ENCODE measurements at regions not wholly inside any gene's neighbourhood (a gene's known extent, or its start where the extent isn't known, plus 50 kb on each side); places are given as distances from the start of the nearest gene placed in this dataset.

DNA sequence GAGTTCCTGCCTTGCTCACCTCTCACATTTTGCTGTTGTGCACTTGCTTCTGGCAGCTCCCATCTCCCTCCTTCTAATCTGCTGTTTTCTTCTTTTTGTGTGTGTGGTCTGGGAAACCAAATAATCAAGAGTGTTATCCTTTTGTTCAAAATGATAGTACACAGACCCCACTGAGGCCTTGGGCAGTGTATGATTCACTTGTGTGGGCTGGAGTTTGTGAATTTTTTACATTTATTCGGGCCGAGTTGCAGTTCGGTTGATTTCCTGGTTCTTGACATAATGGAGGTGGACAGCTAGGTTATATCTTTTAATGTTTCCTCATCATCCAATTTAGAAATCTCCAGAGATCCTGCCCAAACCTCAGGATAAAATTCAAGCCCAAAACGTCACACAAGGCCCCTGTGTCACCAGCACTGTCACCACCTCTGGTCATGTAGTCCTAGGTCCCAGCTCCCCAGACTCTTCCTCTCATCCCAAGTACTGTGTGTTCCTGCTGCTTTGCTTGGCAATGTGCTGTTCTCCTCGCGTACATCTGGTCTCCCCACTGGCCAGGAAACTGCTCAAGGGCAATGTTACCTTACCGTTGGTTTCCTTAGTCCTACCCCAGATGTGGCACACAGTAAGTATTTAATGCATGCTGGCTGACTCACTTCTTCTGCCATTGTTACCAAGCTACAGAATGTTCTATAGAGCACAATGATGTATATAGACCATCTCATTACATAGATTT is 55.7 kb upstream of the PHACTR2 start:
- peak; percentile 29 for DNase-seq (ENCODE audit: low read depth)
- no peak overlapping the region for H3K4me3 ChIP-seq (ENCODE audit: low read depth, low read length)

DNA sequence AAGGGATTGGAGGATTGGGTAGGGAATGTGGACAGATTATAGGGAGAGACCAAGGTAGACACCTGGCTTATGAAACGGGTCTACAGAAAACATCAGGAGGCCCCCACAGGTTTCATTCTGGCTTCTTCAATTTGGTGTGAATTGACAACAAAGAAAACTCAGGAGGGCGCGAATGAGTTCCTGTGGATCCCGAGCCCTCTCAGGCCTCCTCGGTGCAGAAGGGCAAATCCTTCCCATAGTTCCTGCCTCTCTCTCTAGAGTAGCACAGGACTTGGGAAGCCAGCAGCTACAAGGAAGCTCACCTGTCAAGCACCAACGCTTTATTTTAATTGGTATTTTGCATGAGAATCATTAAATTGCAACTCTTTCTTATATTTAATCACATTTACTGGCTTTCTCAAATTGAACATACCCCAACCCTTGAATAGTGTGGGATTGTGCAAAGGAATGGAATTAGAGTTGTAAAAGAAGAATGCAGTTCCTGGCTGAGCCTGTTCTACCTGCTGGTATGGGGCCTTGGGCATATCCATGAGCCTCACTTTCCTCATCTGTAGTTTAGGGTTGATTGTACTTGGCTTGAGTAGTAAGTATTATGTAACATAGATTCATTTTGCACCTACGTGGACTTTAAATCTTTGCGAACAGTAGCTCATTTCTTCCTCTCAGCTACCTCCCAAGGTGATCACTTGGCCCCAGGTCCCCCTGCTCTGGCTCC is 56.4 kb upstream of the PHACTR2 start:
- no peak for DNase-seq (ENCODE audit: low read depth)
- no peak overlapping the region for H3K4me3 ChIP-seq (ENCODE audit: low read depth, low read length)

DNA sequence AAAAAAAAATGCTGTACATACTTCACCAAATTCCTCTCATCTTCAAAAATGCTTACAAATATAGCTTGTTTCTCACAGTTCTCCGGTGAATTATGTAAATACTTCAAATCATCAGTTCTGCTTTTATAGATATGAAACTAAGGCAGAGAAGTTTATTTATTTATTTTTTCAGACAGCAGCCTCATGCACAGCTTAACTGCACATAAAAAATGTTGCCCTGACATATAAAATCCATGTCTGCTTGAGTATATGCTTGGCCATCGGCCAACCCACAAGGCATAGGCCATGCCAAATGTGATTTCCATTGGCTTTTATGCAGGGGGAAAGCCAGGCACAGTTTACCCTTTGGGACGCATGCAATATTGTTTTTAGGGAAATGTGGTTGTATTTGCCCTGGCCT is 57.3 kb upstream of the PHACTR2 start:
- H3K4me3 ChIP-seq (ENCODE audit: low read depth, low read length): no peak overlapping the region
- DNase-seq (ENCODE audit: low read depth): peak; percentile 33

DNA sequence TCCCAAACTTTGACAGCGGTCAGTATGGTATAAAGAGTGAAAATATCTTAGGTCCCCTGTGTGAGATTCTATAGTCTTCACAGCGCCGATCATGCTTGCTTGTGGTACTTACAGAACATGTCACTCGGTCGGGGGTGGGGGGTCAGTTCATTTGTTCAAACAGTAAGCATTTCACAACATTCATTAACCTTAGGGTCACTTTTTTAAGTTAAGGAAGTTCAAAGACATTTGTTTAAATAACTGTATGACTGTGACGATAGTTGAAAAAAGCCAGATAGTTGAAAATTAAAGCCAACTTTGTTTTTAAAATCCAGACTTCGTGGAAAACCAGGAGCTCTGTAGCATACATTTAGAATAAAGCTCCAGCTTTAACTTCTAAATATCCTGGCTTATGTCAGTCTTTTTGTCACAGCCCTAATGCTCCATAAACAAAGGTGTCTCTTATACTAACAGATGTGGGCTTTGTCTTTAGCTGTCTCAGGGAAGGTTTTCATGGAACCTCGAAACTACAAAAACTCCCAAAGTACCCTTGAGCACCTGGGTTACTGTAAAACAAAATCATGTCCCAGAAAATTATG is 57.9 kb upstream of the PHACTR2 start:
- no peak overlapping the region for H3K4me3 ChIP-seq (ENCODE audit: low read depth, low read length)
- no peak for DNase-seq (ENCODE audit: low read depth)

DNA sequence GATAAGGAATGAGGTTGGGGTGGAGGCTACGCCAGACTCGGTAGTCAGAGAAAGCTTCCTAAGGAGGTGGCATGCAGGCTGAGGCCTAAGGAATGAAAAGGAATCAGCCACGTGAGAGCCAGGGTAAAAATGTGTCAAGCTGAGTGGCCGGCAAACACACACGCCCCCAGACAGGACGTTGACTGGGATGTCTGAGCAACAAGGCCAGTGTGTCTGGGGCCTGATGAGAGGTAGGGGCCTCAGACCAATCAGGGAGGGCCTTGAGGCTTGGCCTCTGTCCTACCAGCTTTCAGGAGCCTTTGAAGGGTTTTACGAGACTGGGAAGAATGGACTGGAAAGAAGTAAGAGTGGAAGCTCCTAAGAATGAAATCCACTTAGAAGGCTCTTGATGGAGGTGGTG is 61.0 kb upstream of the PHACTR2 start:
- H3K4me3 ChIP-seq (ENCODE audit: low read depth, low read length): no peak overlapping the region
- no peak for DNase-seq (ENCODE audit: low read depth)

DNA sequence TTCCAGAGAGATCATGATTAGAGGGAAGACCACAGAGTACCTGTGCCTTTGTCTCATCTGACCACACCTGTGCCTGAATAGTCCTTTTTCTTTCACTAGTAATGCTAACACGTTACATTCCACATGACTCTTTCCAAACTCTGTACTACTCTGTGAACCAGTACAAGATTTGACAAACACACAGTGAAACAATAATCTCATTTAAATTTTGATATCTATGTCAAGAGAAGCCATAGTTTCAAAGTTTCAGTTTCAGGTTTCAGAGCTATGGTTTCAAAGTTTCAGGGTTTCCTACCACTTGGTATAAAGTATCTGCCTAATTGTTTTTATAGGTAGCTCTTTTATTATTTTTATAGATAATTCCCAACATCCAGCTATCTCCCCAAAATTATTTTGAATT is 62.0 kb upstream of the PHACTR2 start:
- DNase-seq (ENCODE audit: low read depth): no peak
- H3K4me3 ChIP-seq (ENCODE audit: low read depth, low read length): no peak overlapping the region

DNA sequence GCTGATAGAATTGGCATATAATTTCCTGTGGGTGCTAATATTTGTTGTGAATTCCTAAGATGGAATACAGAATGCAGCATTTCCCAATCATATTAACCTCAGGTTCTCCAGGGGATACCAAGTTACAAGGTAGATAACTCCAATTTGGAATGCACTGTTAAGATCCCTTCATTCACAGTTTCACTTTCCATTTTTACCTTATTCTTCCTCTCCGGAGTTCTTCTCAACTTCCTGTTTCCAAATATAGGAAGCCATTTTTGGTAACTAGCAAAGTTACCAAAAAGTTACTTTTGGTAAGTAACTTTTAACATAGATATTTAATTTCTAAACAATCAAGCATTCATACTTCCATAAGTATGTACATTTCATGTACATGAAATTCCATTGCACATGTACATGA is 63.5 kb upstream of the PHACTR2 start:
- no peak for DNase-seq (ENCODE audit: low read depth)
- H3K4me3 ChIP-seq (ENCODE audit: low read depth, low read length): no peak overlapping the region

DNA sequence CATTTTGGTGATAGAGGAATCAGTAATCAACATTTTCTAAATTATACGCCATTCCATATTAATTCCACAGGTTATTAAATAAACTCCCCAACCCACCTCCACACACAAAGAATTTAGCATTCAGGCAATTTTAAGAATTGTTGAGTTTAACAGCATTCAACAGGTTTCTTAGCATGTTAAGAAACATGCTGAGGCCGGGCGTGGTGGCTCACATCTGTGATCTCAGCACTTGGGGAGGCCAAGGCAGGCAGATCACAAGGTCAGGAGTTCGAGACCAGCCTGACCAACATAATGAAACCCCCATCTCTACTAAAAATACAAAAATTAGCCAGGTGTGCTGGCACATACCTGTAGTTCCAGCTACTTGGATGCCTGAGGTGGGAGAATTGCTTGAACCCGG is 64.0 kb upstream of the PHACTR2 start:
- no peak for DNase-seq (ENCODE audit: low read depth)
- no peak overlapping the region for H3K4me3 ChIP-seq (ENCODE audit: low read depth, low read length)

DNA sequence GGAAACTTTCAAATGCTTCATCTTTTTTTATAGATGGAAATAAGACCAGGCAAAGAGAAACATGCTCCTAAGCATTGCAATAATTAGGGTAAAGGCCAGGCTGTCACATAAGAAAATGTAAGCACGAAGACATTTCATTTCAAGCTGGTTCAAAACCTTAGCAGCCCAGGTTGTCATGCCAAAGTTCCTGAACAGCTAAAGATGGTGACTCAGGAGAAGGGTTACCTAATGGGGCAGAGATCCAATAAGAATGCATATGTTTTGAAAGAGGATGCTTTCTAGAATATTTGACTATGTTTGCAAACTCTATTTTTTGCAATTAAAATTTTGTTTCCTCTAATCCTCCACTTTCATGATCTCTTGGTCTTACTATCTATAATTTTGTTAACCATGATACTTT is 65.6 kb upstream of the PHACTR2 start:
- no peak overlapping the region for H3K4me3 ChIP-seq (ENCODE audit: low read depth, low read length)
- no peak for DNase-seq (ENCODE audit: low read depth)

DNA sequence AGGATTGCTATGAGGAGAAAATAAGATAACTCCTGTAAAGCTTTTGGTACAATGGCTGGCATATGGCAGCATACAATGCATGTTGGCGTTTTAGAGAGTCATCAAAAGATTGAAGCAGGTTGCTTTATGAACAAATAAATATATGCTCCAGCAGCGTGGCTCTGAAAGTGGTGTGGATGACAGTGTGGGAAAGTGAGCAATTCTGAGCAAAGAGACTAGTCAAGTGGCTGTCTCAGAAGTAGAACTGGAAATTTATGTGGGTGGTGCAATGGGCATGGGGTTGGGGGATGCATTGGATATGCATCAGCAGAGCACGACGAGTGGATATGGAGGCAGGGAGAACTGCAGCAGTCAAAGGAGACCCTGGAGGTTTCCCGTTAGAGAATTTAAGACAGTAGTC is 66.2 kb upstream of the PHACTR2 start:
- no peak for DNase-seq (ENCODE audit: low read depth)
- H3K4me3 ChIP-seq (ENCODE audit: low read depth, low read length): no peak overlapping the region

DNA sequence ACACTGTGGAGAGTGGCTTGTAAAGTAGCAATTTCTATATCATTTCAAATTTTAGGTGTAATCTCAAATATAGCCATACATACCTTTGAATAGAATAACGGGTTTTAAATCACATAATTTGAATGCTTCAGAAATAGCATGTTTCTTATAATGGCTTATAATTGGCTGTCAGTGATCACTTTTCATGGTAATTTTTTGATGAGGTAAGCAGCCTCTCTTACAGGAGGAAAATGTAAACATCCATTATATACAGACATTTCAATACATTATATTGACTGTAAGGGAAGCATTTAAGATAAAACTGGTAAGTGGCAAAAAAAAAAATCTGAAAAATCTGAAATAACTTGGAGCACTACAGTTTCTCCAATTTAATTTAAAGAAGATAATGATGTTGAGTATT is 67.8 kb upstream of the PHACTR2 start:
- H3K4me3 ChIP-seq (ENCODE audit: low read depth, low read length): no peak overlapping the region
- DNase-seq (ENCODE audit: low read depth): no peak

DNA sequence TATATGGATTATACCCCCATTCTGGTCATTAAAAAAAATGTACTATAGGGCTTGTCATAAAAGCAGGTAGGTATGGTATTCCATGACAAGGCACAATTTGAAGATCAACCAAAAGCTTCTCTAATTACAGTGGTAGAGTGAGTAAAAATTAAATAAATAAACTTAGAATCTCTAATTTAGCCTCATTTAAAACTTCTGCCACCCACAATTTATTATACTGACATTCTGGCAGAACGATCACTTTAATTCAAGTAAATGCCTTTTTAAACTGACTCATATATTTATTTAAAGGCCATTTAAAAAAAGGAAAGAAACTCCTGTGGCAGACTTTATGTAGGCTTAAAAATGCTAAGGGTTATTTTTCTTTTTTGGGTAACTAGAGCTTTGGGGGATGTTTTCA is 68.3 kb upstream of the PHACTR2 start:
- DNase-seq (ENCODE audit: low read depth): no peak
- H3K4me3 ChIP-seq (ENCODE audit: low read depth, low read length): no peak overlapping the region

DNA sequence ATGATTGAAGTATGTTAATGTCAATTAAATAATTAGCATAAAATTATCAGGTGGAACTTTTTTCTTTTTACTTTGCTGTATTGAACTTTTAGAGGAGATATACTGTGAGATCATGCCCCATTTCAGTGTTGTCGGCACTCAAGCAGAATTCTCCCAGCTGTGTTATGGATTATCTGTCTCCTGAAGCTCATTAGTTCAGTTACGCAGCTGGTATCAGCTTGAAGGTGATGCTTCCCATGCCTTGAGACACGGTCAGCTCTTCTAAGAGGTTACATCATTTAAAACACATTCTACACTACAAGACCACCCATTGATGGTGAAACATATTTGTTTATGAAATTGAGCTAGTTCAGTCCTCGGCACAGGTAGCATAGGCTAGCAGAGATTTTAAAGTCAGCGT is 68.9 kb upstream of the PHACTR2 start:
- no peak for DNase-seq (ENCODE audit: low read depth)

DNA sequence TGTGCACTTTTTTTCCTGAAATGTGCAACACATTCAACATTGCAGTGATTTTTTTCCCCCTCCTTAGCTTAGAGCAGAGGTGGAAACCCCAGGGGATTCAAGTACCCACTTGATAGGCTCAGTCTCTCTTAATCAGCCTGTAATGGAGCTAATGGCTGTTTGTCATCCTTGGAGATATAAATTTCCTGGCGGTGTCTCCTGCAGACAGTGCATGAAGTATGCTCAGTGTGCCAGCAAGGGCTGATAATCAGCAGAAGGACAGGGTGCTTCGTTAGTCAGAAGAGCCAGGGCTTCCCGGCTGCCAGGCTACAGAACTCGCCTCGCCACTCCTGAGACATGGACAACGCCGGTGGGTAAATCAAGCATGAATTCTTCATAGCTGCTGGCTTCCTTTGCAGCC is 69.8 kb upstream of the PHACTR2 start:
- no peak for DNase-seq (ENCODE audit: low read depth)
- no peak overlapping the region for H3K4me3 ChIP-seq (ENCODE audit: low read depth, low read length)

More for the DNA sequence above, 68.9 kb upstream of the PHACTR2 start:
- H3K4me3 ChIP-seq (ENCODE audit: low read depth, low read length): no peak overlapping the region

DNA sequence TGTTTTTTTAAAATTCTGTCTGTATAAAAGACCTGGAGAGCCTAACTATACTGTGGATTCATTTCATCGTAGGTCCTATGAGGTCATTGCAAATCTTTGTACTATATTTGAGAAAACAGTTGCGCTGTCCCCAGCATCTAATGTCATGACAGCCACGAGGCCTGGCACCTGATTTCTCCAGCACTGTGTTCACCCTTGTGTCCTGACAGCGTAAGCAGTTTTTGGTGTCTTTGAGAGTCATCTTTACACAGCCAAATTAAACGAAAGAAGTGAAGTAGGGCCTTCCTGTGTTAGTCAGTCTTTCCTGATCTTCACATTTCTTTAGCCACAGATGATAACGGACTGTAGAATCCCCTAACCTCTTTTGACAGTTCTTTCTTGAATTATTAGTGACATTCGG is 70.6 kb upstream of the PHACTR2 start:
- DNase-seq (ENCODE audit: low read depth): no peak
- no peak overlapping the region for H3K4me3 ChIP-seq (ENCODE audit: low read depth, low read length)

DNA sequence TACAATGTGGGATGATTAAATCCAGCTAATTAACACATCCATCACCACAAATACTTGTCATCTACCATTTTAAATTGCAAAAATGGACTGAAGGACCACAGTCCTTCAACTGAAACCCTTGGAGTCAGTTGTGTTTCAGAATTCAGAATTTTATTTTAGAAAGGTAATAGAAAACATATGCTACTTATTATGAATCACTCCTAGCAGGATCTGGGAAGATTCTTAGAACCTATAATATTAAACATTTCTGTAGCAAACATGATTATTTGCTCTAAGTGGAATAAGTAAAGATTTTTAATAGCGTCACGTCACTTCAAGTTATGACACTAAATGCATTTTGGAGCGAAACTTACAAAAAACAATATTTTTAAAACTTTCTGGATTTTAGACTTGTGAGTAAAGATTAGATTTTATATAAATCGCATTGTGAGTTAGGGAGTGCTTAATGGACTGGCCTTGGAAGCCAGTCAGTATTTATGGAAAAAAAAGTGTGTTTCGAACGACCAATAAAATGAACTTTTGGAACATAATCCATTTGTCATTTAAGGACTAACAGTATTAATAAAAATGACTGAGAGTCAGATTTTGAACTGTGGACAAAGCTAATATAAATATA is 71.8 kb upstream of the PHACTR2 start:
- H3K4me3 ChIP-seq (ENCODE audit: low read depth, low read length): no peak overlapping the region
- no peak for DNase-seq (ENCODE audit: low read depth)

DNA sequence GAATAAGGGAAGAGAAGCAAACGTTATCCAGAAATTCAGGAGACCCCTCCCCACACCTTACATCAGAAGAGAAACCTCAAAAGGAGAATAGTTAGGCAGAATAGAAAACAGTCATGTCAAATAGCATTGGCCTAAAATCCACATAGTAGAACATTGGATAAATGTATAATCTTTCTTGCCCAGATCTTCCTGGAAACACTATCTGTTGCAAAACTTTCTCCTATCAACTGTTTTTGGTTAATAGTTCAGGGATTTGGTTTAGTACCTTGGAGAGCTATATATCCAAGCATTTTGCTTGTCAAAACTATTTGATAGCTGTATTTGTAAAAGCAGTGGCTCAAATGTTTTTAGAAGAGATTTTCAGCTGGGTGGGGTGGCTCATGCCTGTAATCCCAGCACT is 74.3 kb upstream of the PHACTR2 start:
- DNase-seq (ENCODE audit: low read depth): no peak
- no peak overlapping the region for H3K4me3 ChIP-seq (ENCODE audit: low read depth, low read length)

DNA sequence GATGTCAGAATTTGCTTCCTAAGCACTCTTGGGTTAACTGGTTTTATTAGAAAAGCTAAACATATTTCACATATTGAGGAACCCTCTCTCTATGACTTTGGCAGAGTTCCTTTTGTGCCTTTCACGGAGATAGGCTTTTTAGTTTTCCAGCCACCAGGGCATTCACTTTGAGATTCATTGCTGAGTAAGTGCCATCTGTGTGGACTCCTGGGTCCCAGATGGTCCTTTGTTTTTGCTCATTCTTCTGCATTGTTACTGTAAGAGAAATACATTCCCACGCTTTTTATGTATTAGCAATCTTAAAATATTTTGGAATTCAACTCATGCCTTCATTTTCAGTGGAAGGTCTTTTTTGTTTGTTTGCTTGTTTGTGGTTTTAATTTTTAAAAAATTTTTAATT is 76.3 kb upstream of the PHACTR2 start:
- no peak for DNase-seq (ENCODE audit: low read depth)
- no peak overlapping the region for H3K4me3 ChIP-seq (ENCODE audit: low read depth, low read length)

DNA sequence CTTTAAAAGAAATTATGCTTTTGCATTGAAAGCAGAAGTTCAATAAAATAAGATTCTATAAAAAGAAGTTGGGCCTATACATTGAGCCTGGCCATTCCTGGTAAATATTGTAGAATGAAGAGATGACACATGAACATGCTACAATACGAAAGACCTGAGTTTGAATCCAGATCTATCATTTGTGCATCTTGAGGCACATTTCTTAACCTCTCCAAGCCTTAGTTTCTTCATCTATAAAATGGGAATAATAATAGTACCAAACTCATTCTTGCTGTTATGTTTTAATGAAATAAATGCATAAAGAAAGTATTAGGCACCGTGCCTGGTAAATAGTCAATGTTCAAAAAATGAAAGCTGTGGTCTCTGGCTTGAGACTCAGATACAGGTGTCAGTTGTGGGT is 76.9 kb upstream of the PHACTR2 start:
- no peak for DNase-seq (ENCODE audit: low read depth)
- no peak overlapping the region for H3K4me3 ChIP-seq (ENCODE audit: low read depth, low read length)

DNA sequence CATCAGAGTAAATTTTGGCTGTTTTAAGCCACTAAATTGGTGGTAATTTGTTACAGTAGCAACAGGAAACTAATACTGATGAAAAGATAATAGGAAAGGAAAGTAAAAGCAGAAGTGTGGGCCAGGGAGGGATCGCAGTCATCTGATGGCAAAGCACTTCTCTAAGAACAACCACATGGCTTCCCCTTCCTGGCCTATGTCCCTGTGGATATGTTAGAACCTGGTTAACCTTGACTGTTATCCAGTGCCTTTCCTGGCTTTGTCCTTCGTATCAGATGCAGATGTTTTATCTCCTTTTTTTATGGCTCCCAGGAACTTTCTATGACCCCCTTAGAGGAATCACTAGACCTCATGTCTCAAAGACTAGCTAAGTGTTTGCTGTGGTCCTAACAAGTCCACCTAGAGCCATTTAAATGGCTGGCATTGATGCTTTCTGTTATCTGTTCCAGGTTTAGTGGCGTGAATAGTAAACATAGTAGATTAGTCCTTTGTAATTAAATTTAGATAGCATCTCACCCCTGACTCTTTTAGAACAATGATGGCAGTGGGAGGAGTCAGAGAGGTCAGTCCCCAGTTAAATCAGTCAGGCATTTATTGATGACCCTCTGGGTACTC is 79.2 kb upstream of the PHACTR2 start:
- no peak overlapping the region for H3K4me3 ChIP-seq (ENCODE audit: low read depth, low read length)
- DNase-seq (ENCODE audit: low read depth): no peak
